Muscle layer of duodenum (tissue), 2 donors: ENCODE measurements at regions not wholly inside any gene's neighbourhood (a gene's known extent, or its start where the extent isn't known, plus 50 kb on each side); places are given as distances from the start of the nearest gene placed in this dataset.
"Not testable (repeated sequence)": the region's sequence is repeated elsewhere in the genome, so short reads cannot be mapped to it uniquely, and the experiment has no call there.

ENCODE experiments used
- H3K27ac ChIP-seq: one replicate; pipeline ENCODE4 v1.7.0; 2013; ENCODE audit warnings: mild to moderate bottlenecking, low read length
- H3K27me3 ChIP-seq: one replicate; pipeline ENCODE4 v1.7.0; 2013; ENCODE audit warnings: low read depth, mild to moderate bottlenecking, control low read depth, low read length
- H3K36me3 ChIP-seq, 2 donors: one replicate each; pipeline ENCODE4 v1.7.0; 2013; ENCODE audit warnings: low read length in 2 of 2, control low read depth in 1 of 2, mild to moderate bottlenecking in 1 of 2; ENCODE audit not compliant: insufficient read depth in 2 of 2, control insufficient read depth in 1 of 2
- H3K4me1 ChIP-seq, 2 donors: one replicate each; pipeline ENCODE4 v1.7.0; 2013; ENCODE audit warnings: low read length in 2 of 2, mild to moderate bottlenecking in 2 of 2, control low read depth in 1 of 2, moderate library complexity in 1 of 2; ENCODE audit not compliant: insufficient read depth in 2 of 2, control insufficient read depth in 1 of 2
- H3K4me3 ChIP-seq, 2 donors: one replicate each; pipeline ENCODE4 v1.7.0; 2013; ENCODE audit warnings: low read length in 2 of 2, low read depth in 1 of 2, mild to moderate bottlenecking in 1 of 2
- H3K9me3 ChIP-seq, 2 donors: one replicate each; pipeline ENCODE4 v1.7.0; 2013; ENCODE audit warnings: low read length in 2 of 2, control low read depth in 1 of 2, mild to moderate bottlenecking in 1 of 2; ENCODE audit not compliant: control insufficient read depth in 1 of 2
- donor health status: healthy.

DNA sequence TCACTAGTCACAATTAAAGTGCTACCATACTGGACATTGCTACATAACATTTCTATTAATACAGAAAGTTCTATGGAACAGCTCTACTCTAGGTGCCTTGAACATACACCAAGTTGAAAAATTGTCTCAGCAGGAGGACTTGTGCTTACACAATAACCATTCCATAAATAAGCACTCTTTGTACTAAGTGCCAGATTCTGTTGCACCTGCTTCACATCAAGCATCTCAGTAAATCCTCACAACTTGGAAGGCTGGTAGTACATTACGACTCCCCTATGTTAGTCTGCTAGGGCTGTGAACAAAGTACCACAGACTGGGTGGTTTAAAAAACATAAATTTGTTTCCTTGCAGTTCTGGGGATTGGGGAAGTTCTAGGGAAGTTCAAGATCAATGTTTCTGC lies 296.9 kb upstream of the NCKAP5 start:
- no peaks in the 10 kb centered on the region for H3K9me3 ChIP-seq
- no peaks in the 10 kb centered on the region for H3K36me3 ChIP-seq
- H3K27me3 ChIP-seq: no peaks in the 10 kb centered on the region
- H3K4me1 ChIP-seq: no peaks in the 10 kb centered on the region
- H3K4me3 ChIP-seq: no peak overlapping the region
- no peak overlapping the region for H3K27ac ChIP-seq

DNA sequence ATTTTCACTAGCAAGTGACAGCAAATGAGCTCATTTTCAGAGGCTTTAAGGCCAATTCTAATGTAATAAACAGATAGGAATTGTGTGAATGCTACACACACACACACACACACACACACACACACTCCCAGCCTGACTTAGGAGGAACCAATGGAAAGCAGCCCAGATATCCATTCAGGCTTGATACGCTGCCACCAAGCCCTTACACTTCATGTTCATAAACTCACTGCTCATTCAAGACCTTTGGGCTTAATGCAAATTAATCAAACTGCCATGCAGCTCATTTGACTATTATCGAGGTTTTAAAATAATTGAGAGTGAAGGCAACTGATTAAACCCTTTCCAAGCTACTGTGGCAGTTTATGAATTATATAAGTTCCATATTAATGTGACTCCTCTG lies 298.9 kb upstream of the NCKAP5 start:
- Histone ChIP-seq H3K9me3 (no peaks in the 10 kb centered on the region), H3K27ac (no peak overlapping the region), H3K27me3 (no peaks in the 10 kb centered on the region), H3K36me3 (no peaks in the 10 kb centered on the region), H3K4me1 (no peaks in the 10 kb centered on the region), H3K4me3 (no peak overlapping the region)

DNA sequence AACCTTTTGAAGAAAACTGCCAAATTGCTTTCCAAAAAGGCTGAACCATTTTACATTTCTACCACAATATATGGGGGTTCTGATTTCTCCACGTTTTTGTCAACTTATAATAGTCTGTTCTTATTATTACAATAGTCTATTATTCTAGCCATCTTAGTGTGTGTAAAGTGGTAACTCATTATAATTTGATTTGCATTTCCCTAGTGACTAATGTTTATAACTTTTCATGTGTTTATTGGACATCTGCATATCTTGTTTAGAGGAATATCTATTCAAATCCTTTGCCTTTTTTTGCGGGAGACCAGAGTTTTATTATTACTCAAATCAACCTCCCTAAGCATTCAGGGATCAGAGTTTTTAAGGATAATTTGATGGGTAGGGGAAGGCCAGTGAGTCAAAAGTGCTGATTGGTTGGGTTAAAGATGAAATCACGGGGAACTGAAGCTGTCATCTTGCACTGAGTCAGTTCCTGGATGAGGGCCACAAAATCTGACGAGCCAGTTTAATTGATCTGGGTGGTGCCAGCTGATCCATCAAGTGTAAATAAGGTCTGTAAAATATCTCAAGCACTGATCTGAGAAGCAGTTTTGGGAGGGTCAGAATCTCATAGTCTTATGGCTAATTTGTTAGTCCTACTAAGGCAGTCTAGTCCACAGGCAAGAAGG lies 303.4 kb upstream of the NCKAP5 start:
- no peaks in the 10 kb centered on the region for H3K36me3 ChIP-seq
- H3K4me3 ChIP-seq: no peak overlapping the region
- no peaks in the 10 kb centered on the region for H3K9me3 ChIP-seq
- no peak overlapping the region for H3K27ac ChIP-seq
- no peaks in the 10 kb centered on the region for H3K27me3 ChIP-seq
- H3K4me1 ChIP-seq: no peaks in the 10 kb centered on the region

DNA sequence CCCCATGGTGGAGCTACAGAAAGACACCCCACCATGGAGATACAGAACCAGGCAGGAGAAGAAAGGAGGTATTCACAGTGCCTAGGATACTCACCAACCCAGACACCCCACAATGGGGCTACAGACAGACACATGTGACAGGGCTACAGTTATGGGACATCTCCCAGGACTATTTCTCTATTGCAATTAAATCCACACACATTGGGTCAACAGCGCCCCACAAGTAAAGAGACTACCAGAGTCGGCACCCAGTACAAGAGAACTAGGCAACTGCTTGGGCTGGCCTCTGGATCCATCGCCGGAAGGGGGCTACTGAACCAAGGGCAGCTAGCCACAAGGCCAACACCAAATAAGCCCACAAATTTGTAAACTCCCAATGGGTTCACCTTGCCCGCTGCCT lies 310.1 kb upstream of the NCKAP5 start:
- H3K4me3 ChIP-seq: no peak overlapping the region
- H3K27ac ChIP-seq: no peak overlapping the region
- no peaks in the 10 kb centered on the region for H3K36me3 ChIP-seq
- H3K27me3 ChIP-seq: peaks cover 4% of the 10 kb centered on the region
- H3K9me3 ChIP-seq: no peaks in the 10 kb centered on the region
- H3K4me1 ChIP-seq: no peaks in the 10 kb centered on the region

GRCh38 chr2:133879703-133880102 lies 311.4 kb upstream of the NCKAP5 start:
- no peak overlapping the region for H3K4me3 ChIP-seq
- no peak overlapping the region for H3K27ac ChIP-seq

GRCh38 chr2:133882159-133882558 lies 313.9 kb upstream of the NCKAP5 start:
- H3K4me1 ChIP-seq, H3K27ac ChIP-seq, H3K36me3 ChIP-seq, H3K27me3 ChIP-seq, H3K4me3 ChIP-seq, H3K9me3 ChIP-seq: not testable (repeated sequence)

More at GRCh38 chr2:133879703-133880102, 311.4 kb upstream of the NCKAP5 start:
- no peaks in the 10 kb centered on the region for H3K9me3 ChIP-seq
- H3K27me3 ChIP-seq: peaks cover 4% of the 10 kb centered on the region
- no peaks in the 10 kb centered on the region for H3K4me1 ChIP-seq
- H3K36me3 ChIP-seq: no peaks in the 10 kb centered on the region

- peaks cover 2% of the 10 kb centered on the region for H3K27me3 ChIP-seq
- H3K9me3 ChIP-seq: no peaks in the 10 kb centered on the region
- peaks cover 0 to 8% of the 10 kb centered on the region in 2 donors for H3K4me1 ChIP-seq
- no peak overlapping the region for H3K4me3 ChIP-seq
- H3K27ac ChIP-seq: no peak overlapping the region
- H3K36me3 ChIP-seq: no peaks in the 10 kb centered on the region
Measured at GRCh38 chr2:133884739-133885381, 316.6 kb upstream of the NCKAP5 start.

GRCh38 chr2:133885847-133886246 lies 317.6 kb upstream of the NCKAP5 start:
- no peaks in the 10 kb centered on the region for H3K36me3 ChIP-seq
- H3K4me1 ChIP-seq: peaks cover 0 to 8% of the 10 kb centered on the region in 2 donors
- H3K27ac ChIP-seq: no peak overlapping the region

GRCh38 chr2:133886735-133887675 lies 318.7 kb upstream of the NCKAP5 start:
- Histone ChIP-seq H3K27ac (no peak overlapping the region), H3K9me3 (no peaks in the 10 kb centered on the region), H3K4me1 (peaks cover 0 to 8% of the 10 kb centered on the region in 2 donors), H3K4me3 (no peak overlapping the region), H3K27me3 (no peaks in the 10 kb centered on the region), H3K36me3 (no peaks in the 10 kb centered on the region)

More at GRCh38 chr2:133885847-133886246, 317.6 kb upstream of the NCKAP5 start:
- H3K27me3 ChIP-seq: no peaks in the 10 kb centered on the region
- no peaks in the 10 kb centered on the region for H3K9me3 ChIP-seq
- no peak overlapping the region for H3K4me3 ChIP-seq

DNA sequence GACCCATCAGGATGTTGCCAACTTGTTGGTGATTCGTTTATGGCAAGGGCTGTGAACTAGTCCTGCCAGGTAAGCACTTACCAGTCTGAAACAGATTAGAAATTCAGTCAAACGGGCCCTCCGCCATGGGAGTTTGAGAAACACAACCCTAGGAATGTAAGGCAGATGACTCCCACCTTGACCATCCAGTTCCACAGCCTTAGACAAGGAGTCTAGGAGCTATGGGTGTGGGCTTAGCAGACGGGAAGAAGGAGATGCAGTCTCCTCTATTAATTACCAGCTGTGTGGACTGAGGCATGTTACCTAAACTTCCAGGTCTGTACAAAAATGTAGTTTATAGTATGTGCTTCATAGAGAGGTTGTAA lies 319.4 kb upstream of the NCKAP5 start:
- peaks cover 0 to 8% of the 10 kb centered on the region in 2 donors for H3K4me1 ChIP-seq
- H3K27ac ChIP-seq: no peak overlapping the region
- no peaks in the 10 kb centered on the region for H3K36me3 ChIP-seq
- H3K9me3 ChIP-seq: no peaks in the 10 kb centered on the region
- no peaks in the 10 kb centered on the region for H3K27me3 ChIP-seq
- H3K4me3 ChIP-seq: no peak overlapping the region

DNA sequence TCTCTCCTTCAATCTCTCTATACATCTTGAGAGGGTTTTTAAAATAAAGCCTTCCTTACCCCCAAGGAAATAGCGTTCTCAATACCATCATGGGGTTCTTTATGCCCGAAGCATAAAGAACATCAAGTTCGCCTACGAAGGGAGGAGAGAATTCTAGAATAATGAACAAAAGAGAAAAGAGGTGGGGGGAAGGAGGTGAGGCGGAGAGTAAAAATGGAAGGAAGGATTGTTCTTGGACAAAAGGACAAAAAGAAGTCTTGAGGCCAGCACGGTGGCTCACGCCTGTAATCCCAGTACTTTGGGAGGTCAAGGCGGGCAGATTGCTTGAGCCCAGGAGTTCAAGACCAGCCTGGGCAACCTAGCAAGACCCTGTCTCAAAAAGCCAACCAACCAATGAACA lies 319.8 kb upstream of the NCKAP5 start:
- Histone ChIP-seq H3K9me3 (no peaks in the 10 kb centered on the region), H3K36me3 (no peaks in the 10 kb centered on the region), H3K27me3 (no peaks in the 10 kb centered on the region), H3K4me3 (no peak overlapping the region), H3K27ac (no peak overlapping the region), H3K4me1 (peaks cover 0 to 8% of the 10 kb centered on the region in 2 donors)
